ENCODE measurements at regions not wholly inside any gene's neighbourhood (a gene's known extent, or its start where the extent isn't known, plus 50 kb on each side); places are given as distances from the start of the nearest gene placed in this dataset.

DNA sequence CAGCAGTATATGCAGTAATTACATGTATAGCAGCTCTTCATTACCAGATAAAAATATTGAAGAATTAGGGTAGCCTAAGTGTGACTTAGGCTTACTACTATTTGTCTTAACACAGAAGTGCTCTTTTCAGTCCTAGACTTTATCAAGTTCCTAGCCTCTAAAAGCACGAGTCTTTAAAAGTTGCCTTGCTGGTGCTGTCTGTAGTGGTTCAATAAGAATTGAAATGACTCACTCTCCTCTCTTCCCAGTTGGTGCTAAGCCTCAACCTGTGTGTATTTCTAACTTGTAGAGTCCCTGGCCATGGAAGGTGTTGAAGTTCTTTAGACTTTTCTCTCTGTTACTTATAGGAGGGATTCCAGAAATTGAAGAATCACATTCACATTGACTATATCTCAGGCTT is 395.4 kb upstream of the THRB start:
- H3K4me1 ChIP-seq (ENCODE audit: low read length) = no peaks in the 10 kb centered on the region
- H4K20me1 ChIP-seq (ENCODE audit: insufficient read depth, low read length) = no peaks in the 10 kb centered on the region
- no peak overlapping the region for H3K9ac ChIP-seq (ENCODE audit: low read length)
- H3K36me3 ChIP-seq (replicated peaks; ENCODE audit: insufficient read depth, low read length) = no peaks in the 10 kb centered on the region
- no peak overlapping the region for H3K4me2 ChIP-seq (ENCODE audit: low read depth, low read length)
- H3K4me3 ChIP-seq (ENCODE audit: low read length) = no peak overlapping the region
- TF ChIP-seq EZH2phosphoT487 (IDR thresholded peaks at IDR 0.05; ENCODE audit: low read length) (no peak), EZH2 (optimal IDR thresholded peaks at IDR 0.05; ENCODE audit: low read depth, low read length) (no peak)
- TF ChIP-seq, protein P1, sequence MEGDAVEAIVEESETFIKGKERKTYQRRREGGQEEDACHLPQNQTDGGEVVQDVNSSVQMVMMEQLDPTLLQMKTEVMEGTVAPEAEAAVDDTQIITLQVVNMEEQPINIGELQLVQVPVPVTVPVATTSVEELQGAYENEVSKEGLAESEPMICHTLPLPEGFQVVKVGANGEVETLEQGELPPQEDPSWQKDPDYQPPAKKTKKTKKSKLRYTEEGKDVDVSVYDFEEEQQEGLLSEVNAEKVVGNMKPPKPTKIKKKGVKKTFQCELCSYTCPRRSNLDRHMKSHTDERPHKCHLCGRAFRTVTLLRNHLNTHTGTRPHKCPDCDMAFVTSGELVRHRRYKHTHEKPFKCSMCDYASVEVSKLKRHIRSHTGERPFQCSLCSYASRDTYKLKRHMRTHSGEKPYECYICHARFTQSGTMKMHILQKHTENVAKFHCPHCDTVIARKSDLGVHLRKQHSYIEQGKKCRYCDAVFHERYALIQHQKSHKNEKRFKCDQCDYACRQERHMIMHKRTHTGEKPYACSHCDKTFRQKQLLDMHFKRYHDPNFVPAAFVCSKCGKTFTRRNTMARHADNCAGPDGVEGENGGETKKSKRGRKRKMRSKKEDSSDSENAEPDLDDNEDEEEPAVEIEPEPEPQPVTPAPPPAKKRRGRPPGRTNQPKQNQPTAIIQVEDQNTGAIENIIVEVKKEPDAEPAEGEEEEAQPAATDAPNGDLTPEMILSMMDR (IDR thresholded peaks at IDR 0.05; ENCODE audit: low read length) = no peak
- H3K79me2 ChIP-seq (ENCODE audit: low read length) = no peaks in the 10 kb centered on the region
- H3K9me2 ChIP-seq (replicated peaks; ENCODE audit: insufficient read depth, low read length) = no peaks in the 10 kb centered on the region
- H2AFZ ChIP-seq (ENCODE audit: low read length) = no peak overlapping the region
- no peaks in the 10 kb centered on the region for H3K27me3 ChIP-seq (replicated peaks; ENCODE audit: insufficient read depth, low read length)
- H3K27ac ChIP-seq (ENCODE audit: low read length) = no peak overlapping the region
- DNase-seq = no peak
- no peaks in the 10 kb centered on the region for H3K9me3 ChIP-seq (replicated peaks; ENCODE audit: insufficient read depth, low read length)
- H3F3A ChIP-seq (ENCODE audit: insufficient read depth, low read length) = no peaks in the 10 kb centered on the region

DNA sequence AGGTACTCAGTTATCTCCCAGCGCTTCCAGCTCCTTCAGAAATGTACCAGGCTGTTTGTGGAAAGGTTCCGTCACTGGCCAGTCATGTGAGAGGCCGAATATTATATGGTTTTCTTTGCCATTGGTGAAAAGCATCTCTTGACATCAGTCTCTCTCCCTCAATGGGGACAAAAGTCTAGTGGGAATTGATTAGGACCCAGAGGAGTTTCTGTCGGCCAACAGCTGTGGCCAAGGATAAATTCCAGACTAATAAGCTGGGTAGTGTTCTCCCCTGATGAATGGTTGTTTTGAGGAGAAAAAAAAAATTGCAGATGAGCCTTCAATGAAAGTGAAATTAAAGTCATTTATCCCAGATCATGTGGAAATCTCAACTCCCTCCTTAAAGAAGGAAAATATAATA is 404.7 kb upstream of the THRB start:
- DNase-seq = no peak
- Histone ChIP-seq H2AFZ (ENCODE audit: low read length) (no peak overlapping the region), H3F3A (ENCODE audit: insufficient read depth, low read length) (no peaks in the 10 kb centered on the region), H3K27ac (ENCODE audit: low read length) (no peak overlapping the region), H3K9me3 (replicated peaks; ENCODE audit: insufficient read depth, low read length) (no peaks in the 10 kb centered on the region), H3K9ac (ENCODE audit: low read length) (no peak overlapping the region), H3K79me2 (ENCODE audit: low read length) (no peaks in the 10 kb centered on the region), H3K4me1 (ENCODE audit: low read length) (no peaks in the 10 kb centered on the region), H3K4me3 (ENCODE audit: low read length) (no peak overlapping the region), H3K4me2 (ENCODE audit: low read depth, low read length) (no peak overlapping the region), H4K20me1 (ENCODE audit: insufficient read depth, low read length) (no peaks in the 10 kb centered on the region), H3K27me3 (replicated peaks; ENCODE audit: insufficient read depth, low read length) (no peaks in the 10 kb centered on the region), H3K9me2 (replicated peaks; ENCODE audit: insufficient read depth, low read length) (no peaks in the 10 kb centered on the region), H3K36me3 (replicated peaks; ENCODE audit: insufficient read depth, low read length) (no peaks in the 10 kb centered on the region)
- no peak for TF ChIP-seq EZH2 (optimal IDR thresholded peaks at IDR 0.05; ENCODE audit: low read depth, low read length)
- TF ChIP-seq, protein P1 (IDR thresholded peaks at IDR 0.05; ENCODE audit: low read length) = no peak
- no peak for TF ChIP-seq EZH2phosphoT487 (IDR thresholded peaks at IDR 0.05; ENCODE audit: low read length)

DNA sequence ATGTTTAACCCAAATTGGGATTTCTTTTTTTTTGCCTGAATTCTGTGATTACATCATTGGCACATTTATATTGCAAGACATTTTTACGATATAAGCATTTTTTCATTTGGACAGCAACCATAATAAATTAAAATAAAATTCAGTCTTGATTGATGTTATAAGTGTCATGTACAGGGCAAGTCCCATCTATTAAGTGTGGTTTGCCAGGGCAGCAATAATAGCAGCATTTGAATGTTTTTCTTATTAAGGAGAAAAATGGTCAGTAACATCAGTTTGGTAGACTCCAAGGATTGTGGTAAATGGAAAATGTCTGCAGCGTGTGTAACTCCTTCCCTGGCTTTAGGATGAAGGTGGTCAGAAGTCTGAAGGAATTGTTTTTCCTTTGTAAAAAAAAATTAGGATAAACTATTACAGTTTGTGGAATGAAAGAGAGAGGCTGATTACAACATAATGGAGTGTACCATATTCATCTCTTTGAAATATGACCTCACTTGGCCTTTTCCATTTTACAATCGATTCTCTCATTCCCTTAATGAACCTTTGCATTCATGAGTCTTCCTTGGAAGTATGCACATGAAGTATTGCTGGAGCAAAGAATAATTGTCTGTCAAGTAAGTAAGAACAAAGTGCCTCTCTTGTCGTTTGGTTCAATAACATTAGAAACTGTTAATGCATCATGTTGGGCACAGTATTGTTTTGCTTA is 405.4 kb upstream of the THRB start:
- H3K27ac ChIP-seq (ENCODE audit: low read length) = no peak overlapping the region
- no peaks in the 10 kb centered on the region for H3K27me3 ChIP-seq (replicated peaks; ENCODE audit: insufficient read depth, low read length)
- DNase-seq = no peak
- H3K4me1 ChIP-seq (ENCODE audit: low read length) = no peaks in the 10 kb centered on the region
- H3K4me2 ChIP-seq (ENCODE audit: low read depth, low read length) = no peak overlapping the region
- no peaks in the 10 kb centered on the region for H4K20me1 ChIP-seq (ENCODE audit: insufficient read depth, low read length)
- H3K9ac ChIP-seq (ENCODE audit: low read length) = no peak overlapping the region
- no peaks in the 10 kb centered on the region for H3K36me3 ChIP-seq (replicated peaks; ENCODE audit: insufficient read depth, low read length)
- TF ChIP-seq EZH2 (optimal IDR thresholded peaks at IDR 0.05; ENCODE audit: low read depth, low read length) (no peak), EZH2phosphoT487 (IDR thresholded peaks at IDR 0.05; ENCODE audit: low read length) (no peak)
- TF ChIP-seq, protein P1 (IDR thresholded peaks at IDR 0.05; ENCODE audit: low read length) = no peak
- H3K9me2 ChIP-seq (replicated peaks; ENCODE audit: insufficient read depth, low read length) = no peaks in the 10 kb centered on the region
- no peaks in the 10 kb centered on the region for H3F3A ChIP-seq (ENCODE audit: insufficient read depth, low read length)
- H3K79me2 ChIP-seq (ENCODE audit: low read length) = no peaks in the 10 kb centered on the region
- H3K9me3 ChIP-seq (replicated peaks; ENCODE audit: insufficient read depth, low read length) = no peaks in the 10 kb centered on the region
- H2AFZ ChIP-seq (ENCODE audit: low read length) = no peak overlapping the region
- H3K4me3 ChIP-seq (ENCODE audit: low read length) = no peak overlapping the region
